ENCODE measurements at regions not wholly inside any gene's neighbourhood (a gene's known extent, or its start where the extent isn't known, plus 50 kb on each side); places are given as distances from the start of the nearest gene placed in this dataset.

- peaks cover 7 to 18% of the 10 kb centered on the region in 2 donors for H3K36me3 Mint-ChIP-seq
- H3K9me3 Mint-ChIP-seq = peaks cover 10 to 15% of the 10 kb centered on the region in 2 donors
- no peak for DNase-seq (ENCODE audit: low spot score in 2 of 2)
- H3K27ac Mint-ChIP-seq = no peak overlapping the region
- ATAC-seq = no peak
Observed at GRCh38 chr15:81915990-81916389, 129.8 kb downstream of the MEX3B start.

- ATAC-seq = no peak
- no peak overlapping the region for H3K27ac Mint-ChIP-seq
Observed at GRCh38 chr15:81914734-81915256, 131.0 kb downstream of the MEX3B start.

DNA sequence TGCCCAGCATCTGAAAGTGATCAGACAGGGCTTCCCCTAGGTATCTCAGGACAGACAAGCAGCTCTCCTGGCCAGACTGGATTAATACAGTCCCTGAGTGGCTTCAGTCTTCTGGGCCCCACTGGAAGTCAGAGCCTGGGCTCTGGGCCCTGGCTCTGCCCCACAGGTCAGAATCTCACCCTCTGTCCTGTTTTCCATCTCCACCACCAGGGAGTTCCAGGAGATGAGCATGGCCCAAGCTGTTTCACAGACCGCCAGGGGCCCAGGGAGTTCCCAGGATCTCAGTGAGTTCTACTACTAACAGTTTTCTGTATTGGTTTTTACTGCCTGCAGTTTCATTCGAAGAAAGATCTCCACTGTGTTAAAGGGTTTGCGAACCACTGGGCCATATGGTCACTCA is 131.5 kb downstream of the MEX3B start:
- peaks cover 7 to 10% of the 10 kb centered on the region in 2 donors for H3K9me3 Mint-ChIP-seq
- DNase-seq (ENCODE audit: low spot score in 2 of 2) = no peak
- no peak for ATAC-seq
- peaks cover 7 to 8% of the 10 kb centered on the region in 2 donors for H3K36me3 Mint-ChIP-seq
- H3K27ac Mint-ChIP-seq = no peak overlapping the region

More at GRCh38 chr15:81914734-81915256, 131.0 kb downstream of the MEX3B start:
- no peak for DNase-seq (ENCODE audit: low spot score in 2 of 2)
- Mint-ChIP-seq H3K36me3 (peaks cover 7 to 13% of the 10 kb centered on the region in 2 donors), H3K9me3 (peaks cover 7 to 10% of the 10 kb centered on the region in 2 donors)

GRCh38 chr15:81911022-81911971 is 134.5 kb downstream of the MEX3B start:
- ATAC-seq (no peak), DNase-seq (ENCODE audit: low spot score in 2 of 2) (no peak)
- Mint-ChIP-seq H3K27ac (no peak overlapping the region), H3K9me3 (no peaks in the 10 kb centered on the region), H3K36me3 (no peaks in the 10 kb centered on the region)

- no peak overlapping the region for H3K27ac Mint-ChIP-seq
- H3K36me3 Mint-ChIP-seq = no peaks in the 10 kb centered on the region
- no peaks in the 10 kb centered on the region for H3K9me3 Mint-ChIP-seq
- DNase-seq (ENCODE audit: low spot score in 2 of 2) (no peak), ATAC-seq (no peak)
Observed at GRCh38 chr15:81910355-81911021, 135.3 kb downstream of the MEX3B start.

DNA sequence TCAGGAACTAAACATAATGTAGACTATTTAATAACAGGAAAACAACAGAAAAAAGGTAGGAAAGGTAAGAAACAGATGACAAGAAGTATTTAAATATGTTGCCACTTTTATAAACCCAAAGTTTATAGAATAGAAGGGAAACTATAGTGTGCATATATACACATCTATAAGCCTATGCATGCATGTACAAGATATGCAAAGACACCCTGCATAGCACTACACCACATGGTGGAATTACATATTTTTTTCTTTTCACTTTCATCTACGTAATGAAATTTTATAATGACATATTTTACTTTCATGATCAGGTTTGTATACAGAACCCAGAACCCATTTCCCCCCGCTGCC is 136.8 kb downstream of the MEX3B start:
- DNase-seq (ENCODE audit: low spot score in 2 of 2) = no peak
- Mint-ChIP-seq H3K27ac (no peak overlapping the region), H3K9me3 (no peaks in the 10 kb centered on the region), H3K36me3 (no peaks in the 10 kb centered on the region)
- no peak for ATAC-seq

DNA sequence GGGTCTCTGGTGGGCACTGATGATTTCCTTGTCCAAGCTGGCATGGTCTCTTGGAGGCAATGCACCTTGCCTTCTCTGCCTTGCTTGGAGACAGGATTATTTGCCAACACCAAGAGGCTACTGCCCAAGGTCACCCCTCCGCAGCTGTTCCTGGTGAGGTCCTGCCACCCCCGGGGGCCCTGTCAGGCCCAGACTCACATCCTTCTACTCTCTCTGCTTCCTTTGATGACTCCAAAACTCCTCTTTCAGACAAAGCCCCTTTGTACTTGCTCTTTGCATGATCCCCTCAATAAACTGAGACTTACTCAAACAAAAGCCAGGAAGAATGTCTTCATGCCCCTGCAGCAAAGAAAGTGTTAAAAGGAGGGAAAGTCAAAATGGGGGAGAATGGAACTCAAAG is 137.7 kb downstream of the MEX3B start:
- DNase-seq (ENCODE audit: low spot score in 2 of 2) (no peak), ATAC-seq (no peak)
- Mint-ChIP-seq H3K36me3 (no peaks in the 10 kb centered on the region), H3K9me3 (no peaks in the 10 kb centered on the region), H3K27ac (no peak overlapping the region)

DNA sequence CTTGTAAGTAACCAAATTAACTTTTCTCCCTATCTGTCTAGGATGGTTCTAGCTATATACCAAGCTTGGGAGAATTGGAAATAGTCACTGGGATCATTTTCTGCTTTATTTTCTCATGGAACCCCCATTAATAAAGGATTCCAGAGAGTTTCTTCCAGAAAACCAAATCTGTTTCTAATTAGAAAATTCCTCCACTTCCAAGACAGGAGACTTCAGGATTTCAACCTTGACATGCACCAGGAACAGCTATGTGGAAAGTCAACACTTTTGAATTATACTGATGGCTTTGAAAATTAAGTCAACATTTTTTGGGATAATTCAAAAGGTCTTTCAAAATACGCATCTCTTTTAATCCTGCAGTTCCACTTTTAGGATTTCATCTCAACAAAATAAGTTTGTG is 138.3 kb downstream of the MEX3B start:
- H3K9me3 Mint-ChIP-seq = no peaks in the 10 kb centered on the region
- H3K36me3 Mint-ChIP-seq = no peaks in the 10 kb centered on the region
- ATAC-seq = no peak
- no peak for DNase-seq (ENCODE audit: low spot score in 2 of 2)
- H3K27ac Mint-ChIP-seq = no peak overlapping the region

- no peak overlapping the region for H3K27ac Mint-ChIP-seq
- H3K36me3 Mint-ChIP-seq = no peaks in the 10 kb centered on the region
- ATAC-seq (no peak), DNase-seq (ENCODE audit: low spot score in 2 of 2) (no peak)
- no peaks in the 10 kb centered on the region for H3K9me3 Mint-ChIP-seq
Observed at GRCh38 chr15:81905889-81906288, 139.9 kb downstream of the MEX3B start.

DNA sequence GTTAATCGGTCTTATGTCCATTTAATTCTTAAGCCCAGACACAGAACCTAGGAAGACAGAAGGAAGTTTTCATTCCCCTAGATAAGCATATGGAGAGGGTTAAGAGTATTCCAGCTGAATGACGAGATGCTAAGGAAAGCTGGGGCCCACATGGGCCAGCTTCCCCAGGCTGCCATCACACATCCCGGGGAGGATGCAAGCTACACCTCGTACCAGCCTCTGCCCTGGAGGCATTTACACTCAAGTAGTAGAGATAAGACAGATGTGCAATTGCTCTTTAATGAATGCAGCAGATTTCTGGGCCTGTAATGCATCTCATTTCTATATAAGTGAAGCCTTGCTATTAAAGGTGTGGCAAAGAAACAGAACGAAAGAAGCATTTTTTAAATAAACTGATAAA is 144.5 kb downstream of the MEX3B start:
- H3K36me3 Mint-ChIP-seq = no peaks in the 10 kb centered on the region
- H3K27ac Mint-ChIP-seq = no peak overlapping the region
- no peak for DNase-seq (ENCODE audit: low spot score in 2 of 2)
- no peaks in the 10 kb centered on the region for H3K9me3 Mint-ChIP-seq
- ATAC-seq = no peak

- no peak for ATAC-seq
- Mint-ChIP-seq H3K27ac (no peak overlapping the region), H3K9me3 (no peaks in the 10 kb centered on the region), H3K36me3 (no peaks in the 10 kb centered on the region)
- no peak for DNase-seq (ENCODE audit: low spot score in 2 of 2)
Observed at GRCh38 chr15:81899730-81900129, 146.1 kb downstream of the MEX3B start.

GRCh38 chr15:81899024-81899423 is 146.8 kb downstream of the MEX3B start:
- DNase-seq (ENCODE audit: low spot score in 2 of 2) (no peak), ATAC-seq (no peak)
- Mint-ChIP-seq H3K27ac (no peak overlapping the region), H3K36me3 (no peaks in the 10 kb centered on the region), H3K9me3 (no peaks in the 10 kb centered on the region)

GRCh38 chr15:81897057-81897677 is 148.7 kb downstream of the MEX3B start:
- no peak for ATAC-seq
- DNase-seq (ENCODE audit: low spot score in 2 of 2) = no peak
- Mint-ChIP-seq H3K9me3 (no peaks in the 10 kb centered on the region), H3K36me3 (no peaks in the 10 kb centered on the region), H3K27ac (no peak overlapping the region)

- no peak for DNase-seq (ENCODE audit: low spot score in 2 of 2)
- H3K27ac Mint-ChIP-seq = no peak overlapping the region
- no peak for ATAC-seq
- H3K9me3 Mint-ChIP-seq = no peaks in the 10 kb centered on the region
- no peaks in the 10 kb centered on the region for H3K36me3 Mint-ChIP-seq
Observed at GRCh38 chr15:81896356-81896755, 149.5 kb downstream of the MEX3B start.

- DNase-seq (ENCODE audit: low spot score in 2 of 2) (no peak), ATAC-seq (no peak)
- H3K27ac Mint-ChIP-seq = no peak overlapping the region
- no peaks in the 10 kb centered on the region for H3K36me3 Mint-ChIP-seq
- H3K9me3 Mint-ChIP-seq = no peaks in the 10 kb centered on the region
Observed at GRCh38 chr15:81895723-81896122, 150.1 kb downstream of the MEX3B start.

DNA sequence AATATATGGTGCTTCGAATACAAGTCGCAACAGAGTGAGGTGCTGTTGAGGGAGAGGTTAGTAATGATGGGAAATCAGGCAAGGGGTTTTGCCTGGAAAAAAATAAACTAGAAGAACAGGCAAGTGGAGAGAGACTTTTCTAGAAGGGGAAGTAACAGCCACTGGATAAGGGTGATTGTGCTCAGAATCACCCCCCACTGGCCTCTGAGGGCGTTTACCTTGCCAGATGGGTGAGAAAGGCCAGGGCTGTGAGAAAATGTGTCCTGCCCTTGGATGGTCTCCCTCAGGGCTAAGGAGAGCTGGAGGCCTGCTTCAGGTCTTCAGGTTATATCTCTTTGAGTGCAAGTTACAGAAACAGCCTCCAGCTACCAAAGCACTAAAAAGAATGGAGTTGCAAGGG is 151.8 kb downstream of the MEX3B start:
- ATAC-seq (no peak), DNase-seq (ENCODE audit: low spot score in 2 of 2) (no peak)
- Mint-ChIP-seq H3K27ac (no peak overlapping the region), H3K36me3 (no peaks in the 10 kb centered on the region), H3K9me3 (no peaks in the 10 kb centered on the region)

DNA sequence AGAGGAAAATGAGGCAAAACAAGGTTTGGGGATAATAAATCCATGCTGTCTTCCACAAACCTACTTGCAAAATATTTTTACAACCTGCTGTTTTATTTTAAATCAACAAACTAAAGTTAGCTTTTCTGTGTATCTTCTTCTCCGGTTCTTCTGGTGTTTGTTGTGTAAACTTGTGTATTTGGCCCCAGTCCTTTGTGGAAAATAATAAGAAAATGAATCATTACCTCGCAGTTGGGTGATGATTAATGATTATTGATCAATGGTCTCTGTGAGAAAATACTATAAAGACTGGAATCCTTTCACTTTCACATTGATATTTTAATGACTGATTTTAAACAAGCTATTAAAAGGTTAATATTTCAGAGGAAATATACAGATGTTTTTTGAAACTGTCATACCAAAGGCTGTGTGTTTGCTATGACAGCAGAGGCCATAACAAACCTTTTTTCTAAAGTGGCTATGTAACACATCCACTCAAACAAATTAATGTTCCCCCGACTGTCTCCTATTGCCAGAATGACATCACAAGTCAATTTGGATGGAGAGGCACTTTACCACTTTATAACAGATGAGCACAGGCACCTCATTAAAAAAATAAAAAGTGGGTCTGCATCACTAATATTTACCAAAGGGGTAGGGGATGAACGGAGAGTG is 152.5 kb downstream of the MEX3B start:
- H3K36me3 Mint-ChIP-seq = no peaks in the 10 kb centered on the region
- H3K9me3 Mint-ChIP-seq = no peaks in the 10 kb centered on the region
- no peak overlapping the region for H3K27ac Mint-ChIP-seq
- ATAC-seq (no peak), DNase-seq (ENCODE audit: low spot score in 2 of 2) (no peak)
